Trophoblast cell (in vitro differentiated cells and primary cell): ENCODE measurements at regions not wholly inside any gene's neighbourhood (a gene's known extent, or its start where the extent isn't known, plus 50 kb on each side); places are given as distances from the start of the nearest gene placed in this dataset.

Experiments used
- DNase-seq, 2 donors: peaks; one replicate each; pipeline ENCODE4 v3.0.0-alpha.2; 2016
- H2AFZ ChIP-seq: 2 replicates; pipeline ENCODE4 v1.6.1; 2013; ENCODE audit warnings: low read length, moderate library complexity, mild to moderate bottlenecking; ENCODE audit not compliant: insufficient read depth, poor library complexity
- H2AK5ac ChIP-seq: 2 replicates; pipeline ENCODE4 v1.6.1; 2013; ENCODE audit warnings: mild to moderate bottlenecking, low read length
- H2BK120ac ChIP-seq: 2 replicates; pipeline ENCODE4 v1.6.1; 2013; ENCODE audit warnings: low read length, mild to moderate bottlenecking, moderate library complexity; ENCODE audit not compliant: insufficient read depth, poor library complexity
- H2BK12ac ChIP-seq: 2 replicates; pipeline ENCODE4 v1.6.1; 2013; ENCODE audit warnings: mild to moderate bottlenecking, low read length, moderate library complexity
- H2BK5ac ChIP-seq: 2 replicates; pipeline ENCODE4 v1.6.1; 2013; ENCODE audit warnings: low read length, low read depth, moderate library complexity, mild to moderate bottlenecking; ENCODE audit not compliant: poor library complexity
- H3K14ac ChIP-seq: 2 replicates; pipeline ENCODE4 v1.6.1; 2013; ENCODE audit warnings: mild to moderate bottlenecking, low read length
- H3K18ac ChIP-seq: 2 replicates; pipeline ENCODE4 v1.6.1; 2013; ENCODE audit warnings: mild to moderate bottlenecking, low read length
- H3K23ac ChIP-seq: 2 replicates; pipeline ENCODE4 v1.6.1; 2013; ENCODE audit warnings: low read length
- H3K27ac ChIP-seq: 2 replicates; pipeline ENCODE4 v1.5.1; 2013; ENCODE audit warnings: low read depth, mild to moderate bottlenecking, inconsistent platforms, low read length, moderate library complexity
- H3K27me3 ChIP-seq: 2 replicates; pipeline ENCODE4 v1.6.1; 2013; ENCODE audit warnings: inconsistent platforms, mild to moderate bottlenecking, low read length, moderate library complexity; ENCODE audit not compliant: insufficient read depth
- H3K36me3 ChIP-seq, 2 experiments: 1 replicate in 1 of 2; 2 replicates in 1 of 2; pipeline ENCODE4 v1.6.1; 2013; ENCODE audit warnings: low read length in 2 of 2, mild to moderate bottlenecking in 2 of 2, moderate library complexity in 1 of 2; ENCODE audit not compliant: insufficient read depth in 2 of 2, control insufficient read depth in 1 of 2
- H3K4ac ChIP-seq: 2 replicates; pipeline ENCODE4 v1.6.1; 2013; ENCODE audit warnings: low read depth, mild to moderate bottlenecking, low read length, moderate library complexity
- H3K4me1 ChIP-seq, 2 experiments: 1 replicate in 1 of 2; 2 replicates in 1 of 2; pipeline ENCODE4 v1.6.1; 2013; ENCODE audit warnings: low read length in 2 of 2, mild to moderate bottlenecking in 2 of 2, moderate library complexity in 1 of 2; ENCODE audit not compliant: insufficient read depth in 2 of 2, control insufficient read depth in 1 of 2
- H3K4me2 ChIP-seq: 2 replicates; pipeline ENCODE4 v1.6.1; 2013; ENCODE audit warnings: inconsistent platforms, mild to moderate bottlenecking, low read length, moderate library complexity
- H3K4me3 ChIP-seq: 2 replicates; pipeline ENCODE4 v1.5.1; 2013; ENCODE audit warnings: mild to moderate bottlenecking, low read depth, low read length, inconsistent platforms
- H3K79me1 ChIP-seq: one replicate; pipeline ENCODE4 v1.6.1; 2013; ENCODE audit warnings: low read length
- H3K79me2 ChIP-seq: 2 replicates; pipeline ENCODE4 v1.6.1; 2013; ENCODE audit warnings: low read length, mild to moderate bottlenecking; ENCODE audit not compliant: control insufficient read depth, insufficient read depth, poor library complexity
- H3K9ac ChIP-seq: 2 replicates; pipeline ENCODE4 v1.6.1; 2013; ENCODE audit warnings: mild to moderate bottlenecking, low read length
- H3K9me3 ChIP-seq: 2 replicates; pipeline ENCODE4 v1.6.1; 2013; ENCODE audit warnings: low read depth, mild to moderate bottlenecking, control low read depth, inconsistent platforms, low read length; ENCODE audit not compliant: insufficient read depth
- H4K12ac ChIP-seq: 2 replicates; pipeline ENCODE4 v1.6.1; 2013; ENCODE audit warnings: low read depth, mild to moderate bottlenecking, low read length, moderate library complexity
- H4K8ac ChIP-seq: 2 replicates; pipeline ENCODE4 v1.6.1; 2013; ENCODE audit warnings: low read depth, mild to moderate bottlenecking, low read length, moderate library complexity
- H4K91ac ChIP-seq: one replicate; pipeline ENCODE4 v1.6.1; 2013; ENCODE audit warnings: low read depth, mild to moderate bottlenecking, low read length, moderate library complexity
- WGBS: extraction: QIAGEN DNeasy Blood & Tissue Kit; methylation state at CpG from one replicate; pipeline ENCODE4 v1.1.7; 2013; ENCODE audit warnings: missing lambda C conversion rate; ENCODE audit not compliant: insufficient read length, insufficient coverage; ENCODE audit errors: extremely low coverage; 5-methylcytosine and 5-hydroxymethylcytosine counted together

GRCh38 chr12:65685514-65685913 lies 138.8 kb upstream of the HMGA2 start:
- Histone ChIP-seq H3K14ac (no peak overlapping the region), H4K8ac (no peak overlapping the region), H3K18ac (no peak overlapping the region), H2AK5ac (no peak overlapping the region), H3K9me3 (no peaks in the 10 kb centered on the region), H4K12ac (no peak overlapping the region), H2AFZ (no peak overlapping the region), H4K91ac (no peak overlapping the region), H3K4me3 (no peak overlapping the region), H2BK120ac (no peak overlapping the region), H3K23ac (no peak overlapping the region), H2BK12ac (no peak overlapping the region), H3K9ac (no peak overlapping the region), H3K36me3 (no peaks in the 10 kb centered on the region), H3K4ac (no peak overlapping the region), H3K4me1 (no peaks in the 10 kb centered on the region), H3K79me1 (no peaks in the 10 kb centered on the region), H3K27me3 (no peaks in the 10 kb centered on the region), H3K27ac (no peak overlapping the region), H3K4me2 (no peak overlapping the region), H2BK5ac (no peak overlapping the region), H3K79me2 (no peaks in the 10 kb centered on the region)
- WGBS, result no CpG with 5 or more reads among the region's 4 CpGs
- peak in 1 of 2 donors; percentile 42 for DNase-seq

GRCh38 chr12:65689508-65689907 lies 134.8 kb upstream of the HMGA2 start:
- Histone ChIP-seq H3K27me3 (no peaks in the 10 kb centered on the region), H3K4me3 (no peak overlapping the region), H4K91ac (no peak overlapping the region), H2BK12ac (no peak overlapping the region), H3K79me1 (peaks cover 4% of the 10 kb centered on the region), H2BK120ac (no peak overlapping the region), H3K9ac (no peak overlapping the region), H3K4ac (no peak overlapping the region), H2BK5ac (no peak overlapping the region), H4K8ac (no peak overlapping the region), H3K79me2 (no peaks in the 10 kb centered on the region), H4K12ac (no peak overlapping the region), H3K14ac (no peak overlapping the region), H3K18ac (no peak overlapping the region), H2AK5ac (no peak overlapping the region), H3K27ac (no peak overlapping the region), H3K9me3 (no peaks in the 10 kb centered on the region), H2AFZ (no peak overlapping the region), H3K4me2 (no peak overlapping the region), H3K23ac (no peak overlapping the region), H3K4me1 (no peaks in the 10 kb centered on the region), H3K36me3 (no peaks in the 10 kb centered on the region)
- no peak for DNase-seq
- WGBS, result no CpG with 5 or more reads among the region's 2 CpGs

DNA sequence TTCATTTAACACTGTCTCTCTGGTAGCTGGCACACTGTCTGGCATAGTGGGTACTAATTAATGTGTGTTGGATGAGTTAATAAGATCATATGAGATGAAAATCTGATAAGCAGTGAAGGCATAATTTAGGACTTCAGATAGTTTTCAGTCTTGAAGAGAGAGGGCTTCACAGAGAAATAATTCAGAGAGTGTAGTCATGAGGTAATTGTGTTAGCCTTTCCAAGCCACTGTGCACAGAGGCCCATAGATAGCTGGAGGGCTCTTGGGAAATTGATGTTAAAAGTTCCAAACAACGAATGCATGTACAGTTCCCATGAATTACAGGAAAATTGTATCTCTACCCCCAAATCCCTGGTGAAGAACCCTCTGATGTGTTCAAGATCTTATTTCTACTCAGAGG lies 133.8 kb upstream of the HMGA2 start:
- no peaks in the 10 kb centered on the region for H3K79me2 ChIP-seq
- H3K4me3 ChIP-seq, result no peak overlapping the region
- no peak overlapping the region for H2AFZ ChIP-seq
- no peak overlapping the region for H3K27ac ChIP-seq
- no peak overlapping the region for H3K4ac ChIP-seq
- H3K18ac ChIP-seq, result no peak overlapping the region
- no peak overlapping the region for H3K9ac ChIP-seq
- no peak overlapping the region for H4K91ac ChIP-seq
- peaks cover 0 to 2% of the 10 kb centered on the region in 2 experiments for H3K4me1 ChIP-seq
- no peak overlapping the region for H2BK12ac ChIP-seq
- no peak overlapping the region for H2BK5ac ChIP-seq
- H4K12ac ChIP-seq, result no peak overlapping the region
- no peak overlapping the region for H3K4me2 ChIP-seq
- no peak for DNase-seq
- no peaks in the 10 kb centered on the region for H3K9me3 ChIP-seq
- H3K79me1 ChIP-seq, result peaks cover 6% of the 10 kb centered on the region
- H3K27me3 ChIP-seq, result no peaks in the 10 kb centered on the region
- H2AK5ac ChIP-seq, result no peak overlapping the region
- no peak overlapping the region for H3K14ac ChIP-seq
- H3K36me3 ChIP-seq, result no peaks in the 10 kb centered on the region
- no peak overlapping the region for H4K8ac ChIP-seq
- H2BK120ac ChIP-seq, result no peak overlapping the region
- no CpG with 5 or more reads among the region's 1 CpG for WGBS
- H3K23ac ChIP-seq, result no peak overlapping the region

- no peak overlapping the region for H3K14ac ChIP-seq
Observed at GRCh38 chr12:65694130-65694529, 130.2 kb upstream of the HMGA2 start.

More at GRCh38 chr12:65694130-65694529, 130.2 kb upstream of the HMGA2 start:
- H3K27me3 ChIP-seq, result no peaks in the 10 kb centered on the region
- DNase-seq, result no peak
- H4K91ac ChIP-seq, result no peak overlapping the region
- no peak overlapping the region for H3K27ac ChIP-seq
- no peak overlapping the region for H2BK12ac ChIP-seq
- no peak overlapping the region for H3K4me3 ChIP-seq
- no peak overlapping the region for H3K4ac ChIP-seq
- no peak overlapping the region for H3K18ac ChIP-seq
- H2BK120ac ChIP-seq, result no peak overlapping the region
- H3K4me2 ChIP-seq, result no peak overlapping the region
- no peak overlapping the region for H2AK5ac ChIP-seq
- no peak overlapping the region for H3K23ac ChIP-seq
- H3K79me2 ChIP-seq, result no peaks in the 10 kb centered on the region
- no peak overlapping the region for H2BK5ac ChIP-seq
- H3K4me1 ChIP-seq, result peaks cover 0 to 2% of the 10 kb centered on the region in 2 experiments
- H4K8ac ChIP-seq, result no peak overlapping the region
- H2AFZ ChIP-seq, result no peak overlapping the region
- no peak overlapping the region for H4K12ac ChIP-seq
- H3K36me3 ChIP-seq, result no peaks in the 10 kb centered on the region
- no CpG with 5 or more reads among the region's 3 CpGs for WGBS
- peaks cover 9% of the 10 kb centered on the region for H3K79me1 ChIP-seq
- no peak overlapping the region for H3K9ac ChIP-seq
- H3K9me3 ChIP-seq, result no peaks in the 10 kb centered on the region
